ENCODE measurements at regions not wholly inside any gene's neighbourhood (a gene's known extent, or its start where the extent isn't known, plus 50 kb on each side); places are given as distances from the start of the nearest gene placed in this dataset.

DNA sequence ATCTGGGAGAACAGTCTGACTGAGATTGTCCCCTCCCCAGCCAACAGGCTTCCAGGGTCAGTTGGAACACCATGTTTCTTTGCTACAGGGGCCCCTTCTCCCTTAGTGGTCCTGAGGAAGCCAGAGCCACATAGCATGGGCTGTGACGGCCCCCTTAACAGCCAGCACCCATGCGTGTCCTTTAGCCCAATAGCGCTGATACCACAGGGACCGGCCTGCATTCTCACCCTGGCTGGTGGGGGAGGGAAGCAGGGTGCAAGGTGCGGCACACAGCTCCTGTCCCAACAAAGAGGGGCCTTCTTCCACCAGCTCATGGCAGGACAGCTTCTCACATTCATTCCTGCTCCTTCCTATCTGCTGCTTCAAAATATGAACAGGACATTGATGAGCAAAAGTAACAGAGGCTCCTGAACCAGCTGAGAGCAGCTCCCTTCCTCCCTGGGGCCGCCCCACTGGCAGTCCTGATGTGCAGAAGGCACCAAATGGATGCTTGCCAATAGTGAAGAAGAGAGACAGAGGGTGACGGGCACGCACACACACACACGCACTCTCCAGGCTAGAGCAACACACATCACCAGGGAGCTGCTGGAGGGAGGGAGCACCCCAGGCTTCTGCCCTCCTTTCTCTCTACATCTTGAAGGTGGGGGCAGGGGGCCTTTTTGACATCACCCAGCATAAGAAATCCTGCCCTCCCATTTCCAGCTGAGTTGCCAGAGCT, 99.4 kb downstream of the CRYAA start:
- Histone ChIP-seq H3K36me3 (no peaks in the 10 kb centered on the region), H3K4me1 (no peaks in the 10 kb centered on the region), H3K4me3 (no peak overlapping the region), H3K27ac (no peak overlapping the region), H3K27me3 (replicated peaks in 1 of 7) (peaks cover 0 to 28% (median 0%) of the 10 kb centered on the region in 7 donors), H3K9me3 (no peaks in the 10 kb centered on the region)
- 84 to 95% (median 91%) methylated on average over 7 to 9 of the region's 9 CpGs for WGBS, 5 donors
- TF ChIP-seq POLR2AphosphoS5 (IDR thresholded peaks at IDR 0.05) (no peak), POLR2A (IDR thresholded peaks at IDR 0.05) (no peak)
- TF ChIP-seq, protein P1, sequence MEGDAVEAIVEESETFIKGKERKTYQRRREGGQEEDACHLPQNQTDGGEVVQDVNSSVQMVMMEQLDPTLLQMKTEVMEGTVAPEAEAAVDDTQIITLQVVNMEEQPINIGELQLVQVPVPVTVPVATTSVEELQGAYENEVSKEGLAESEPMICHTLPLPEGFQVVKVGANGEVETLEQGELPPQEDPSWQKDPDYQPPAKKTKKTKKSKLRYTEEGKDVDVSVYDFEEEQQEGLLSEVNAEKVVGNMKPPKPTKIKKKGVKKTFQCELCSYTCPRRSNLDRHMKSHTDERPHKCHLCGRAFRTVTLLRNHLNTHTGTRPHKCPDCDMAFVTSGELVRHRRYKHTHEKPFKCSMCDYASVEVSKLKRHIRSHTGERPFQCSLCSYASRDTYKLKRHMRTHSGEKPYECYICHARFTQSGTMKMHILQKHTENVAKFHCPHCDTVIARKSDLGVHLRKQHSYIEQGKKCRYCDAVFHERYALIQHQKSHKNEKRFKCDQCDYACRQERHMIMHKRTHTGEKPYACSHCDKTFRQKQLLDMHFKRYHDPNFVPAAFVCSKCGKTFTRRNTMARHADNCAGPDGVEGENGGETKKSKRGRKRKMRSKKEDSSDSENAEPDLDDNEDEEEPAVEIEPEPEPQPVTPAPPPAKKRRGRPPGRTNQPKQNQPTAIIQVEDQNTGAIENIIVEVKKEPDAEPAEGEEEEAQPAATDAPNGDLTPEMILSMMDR (IDR thresholded peaks at IDR 0.05 in 8 of 11, conservative IDR thresholded peaks at IDR 0.05 in 3 of 11), result no peak
- DNase-seq, result peak; percentile 48
- intact Hi-C loops (cut with DNase I; ENCODE audit: low total_unique reads), result no loop called here

DNA sequence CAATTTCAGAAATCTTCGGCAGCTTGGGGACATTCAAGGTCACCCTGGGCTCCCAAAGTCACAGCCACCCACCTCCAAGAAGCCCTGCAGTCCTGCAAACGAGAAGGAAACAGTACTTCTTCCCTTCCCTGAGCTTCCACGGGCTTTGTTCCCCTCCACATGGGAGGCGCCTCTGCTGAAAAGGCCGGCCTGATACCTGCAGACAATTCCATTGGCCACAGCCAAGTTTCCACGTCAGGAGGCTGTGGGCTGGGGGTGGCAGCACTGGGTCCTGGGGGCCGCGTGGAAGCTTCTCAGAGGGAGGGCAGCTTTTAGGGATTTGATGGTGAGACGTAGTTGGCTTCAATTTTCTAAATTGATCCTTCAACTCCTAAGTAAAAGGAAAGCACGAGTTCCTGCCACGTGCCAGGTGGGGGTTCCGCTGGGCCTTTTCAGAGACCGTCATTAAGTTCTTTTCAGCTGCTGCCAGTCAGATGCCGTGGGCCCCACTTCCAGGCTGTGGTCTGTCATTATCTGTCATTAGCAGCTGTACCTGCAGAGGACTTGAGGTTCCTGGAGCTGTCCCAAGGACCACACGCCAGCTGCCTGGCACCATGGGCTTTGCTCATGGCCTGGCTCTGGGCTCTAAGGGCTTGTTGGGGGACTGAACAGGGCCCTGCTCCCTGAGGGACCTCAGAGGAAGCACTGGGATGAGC, 98.7 kb downstream of the CRYAA start:
- no peaks in the 10 kb centered on the region for H3K4me1 ChIP-seq
- no peaks in the 10 kb centered on the region for H3K9me3 ChIP-seq
- WGBS, 5 donors, result 72 to 85% (median 80%) methylated on average over 11 to 15 of the region's 15 CpGs
- no peak overlapping the region for H3K4me3 ChIP-seq
- peaks cover 0 to 21% (median 0%) of the 10 kb centered on the region in 7 donors for H3K27me3 ChIP-seq (replicated peaks in 1 of 7)
- intact Hi-C loops (cut with DNase I; ENCODE audit: low total_unique reads), result no loop called here
- DNase-seq, result peak; percentile 42
- no peak overlapping the region for H3K27ac ChIP-seq
- H3K36me3 ChIP-seq, result no peaks in the 10 kb centered on the region
- TF ChIP-seq POLR2AphosphoS5 (IDR thresholded peaks at IDR 0.05), result no peak
- no peak for TF ChIP-seq POLR2A (IDR thresholded peaks at IDR 0.05)
- TF ChIP-seq, protein P1 (IDR thresholded peaks at IDR 0.05 in 8 of 11, conservative IDR thresholded peaks at IDR 0.05 in 3 of 11), result no peak

DNA sequence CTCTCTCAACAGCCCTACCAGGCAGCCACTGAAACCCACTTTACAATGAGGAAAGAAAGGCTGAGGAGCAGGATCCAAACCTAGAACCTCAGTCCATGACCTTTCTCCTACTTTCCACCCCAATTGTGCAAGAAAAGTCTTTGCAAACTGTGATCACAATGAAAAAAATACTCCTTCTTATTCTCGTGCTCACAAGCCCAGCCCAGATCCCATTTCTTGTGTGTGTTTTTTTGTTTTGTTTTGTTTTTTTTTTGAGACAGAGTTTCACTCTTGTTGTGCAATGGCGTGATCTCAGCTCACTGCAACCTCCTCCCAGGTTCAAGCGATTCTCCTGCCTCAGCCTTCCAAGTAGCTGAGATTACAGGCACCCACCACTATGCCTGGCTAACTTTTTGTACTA, 97.7 kb downstream of the CRYAA start:
- 69 to 81% (median 74%) methylated on average over 3 of the region's 3 CpGs for WGBS, 5 donors

More for the DNA sequence above, 97.7 kb downstream of the CRYAA start:
- Histone ChIP-seq H3K4me3 (no peak overlapping the region), H3K27me3 (replicated peaks in 1 of 7) (peaks cover 0 to 13% (median 0%) of the 10 kb centered on the region in 7 donors), H3K9me3 (no peaks in the 10 kb centered on the region), H3K27ac (no peak overlapping the region), H3K4me1 (no peaks in the 10 kb centered on the region), H3K36me3 (no peaks in the 10 kb centered on the region)
- TF ChIP-seq POLR2AphosphoS5 (IDR thresholded peaks at IDR 0.05) (no peak), POLR2A (IDR thresholded peaks at IDR 0.05) (no peak)
- TF ChIP-seq, protein P1 (IDR thresholded peaks at IDR 0.05 in 8 of 11, conservative IDR thresholded peaks at IDR 0.05 in 3 of 11), result no peak
- DNase-seq, result no peak
- intact Hi-C loops (cut with DNase I; ENCODE audit: low total_unique reads), result no loop called here
